Transverse colon (tissue), 4 donors: ENCODE measurements at regions not wholly inside any gene's neighbourhood (a gene's known extent, or its start where the extent isn't known, plus 50 kb on each side); places are given as distances from the start of the nearest gene placed in this dataset.

ENCODE experiments used
- CTCF ChIP-seq, 5 experiments: fragments of 200-600 bp in 3 of 5; fragments of 450-650 bp in 2 of 5; sonication (generic) in 3 of 5; IDR thresholded peaks; 1 replicate in 2 of 5; 2 replicates in 3 of 5; pipeline ENCODE4 v1.5.1; 2016 to 2017; ENCODE audit warnings: antibody characterized with exemption in 5 of 5, inconsistent platforms in 3 of 5, mild to moderate bottlenecking in 2 of 5, moderate library complexity in 1 of 5
- EP300 ChIP-seq: sonication (generic); formaldehyde crosslinking; IDR thresholded peaks from one replicate; pipeline ENCODE4 v1.6.1; 2017; ENCODE audit warnings: antibody characterized with exemption, low read depth
- POLR2A ChIP-seq: fragments of 450-650 bp; IDR thresholded peaks from one replicate; pipeline ENCODE4 v1.6.1; 2016; ENCODE audit warnings: antibody characterized with exemption, mild to moderate bottlenecking, moderate library complexity
- POLR2AphosphoS5 ChIP-seq, 3 donors: sonication (generic); formaldehyde crosslinking; IDR thresholded peaks; one replicate each; pipeline ENCODE4 v1.6.1; 2016; ENCODE audit warnings: antibody characterized with exemption in 3 of 3

- TF ChIP-seq CTCF (IDR thresholded peaks at IDR 0.05) (no peak), POLR2A (no peak), EP300 (no peak), POLR2AphosphoS5 (IDR thresholded peaks at IDR 0.05) (no peak)
These were observed 565.0 kb downstream of the FGF9 start for GRCh38 chr13:22235950-22236290.
